GM12878 (cell line): ENCODE measurements at regions not wholly inside any gene's neighbourhood (a gene's known extent, or its start where the extent isn't known, plus 50 kb on each side); places are given as distances from the start of the nearest gene placed in this dataset.

Experiments used
- ATAC-seq: fragments of 200-7000 bp; cut with Tn5 transposase; 3 replicates; pipeline ENCODE4 v1.9.1; 2020; ENCODE audit warnings: mild to moderate bottlenecking, moderate library complexity
- BruUV-seq: library from RNA; stranded (reverse); fragments of 400-500 nt; replicated peaks from 2 replicates; lab custom pipeline; 2021; lab: Mats Ljungman, UMichigan
- CTCF ChIA-PET: fragments of 300-600 bp; sonication (Branson Sonifier 250); formaldehyde crosslinking; extraction: SDS; loops from one replicate; lab custom pipeline; 2021; ENCODE audit warnings: inconsistent platforms; lab: Yijun Ruan, JAX
- POLR2A ChIA-PET: fragments of 350-600 bp; formaldehyde crosslinking; extraction: SDS; loops from one replicate; lab custom pipeline; 2021; ENCODE audit warnings: inconsistent platforms; lab: Charles Lee
- RAD21 ChIA-PET: fragments of 300-600 bp; sonication (Branson Sonifier 250); formaldehyde crosslinking; loops from one replicate; lab custom pipeline; 2023; ENCODE audit warnings: antibody characterized with exemption; ENCODE audit not compliant: unreplicated experiment; lab: Charles Lee
- SMC1A ChIA-PET: fragments of 300-600 bp; sonication (Branson Sonifier 250); formaldehyde crosslinking; loops from one replicate; lab custom pipeline; 2023; ENCODE audit not compliant: unreplicated experiment, uncharacterized antibody; lab: Charles Lee
- DNase-seq: peaks from one replicate; pipeline ENCODE4 v3.0.0-alpha.2; 2011; ENCODE audit warnings: low read depth, low spot score
- FAIRE-seq: peaks from 3 replicates; lab custom pipeline; 2011; peaks lifted over from hg19 to GRCh38; lab: Jason Lieb, UNC
- H2AFZ ChIP-seq: 2 replicates; pipeline ENCODE4 v1.6.0; 2011; ENCODE audit warnings: low read depth, low read length, control low read depth; ENCODE audit not compliant: control insufficient read depth
- H3K27ac ChIP-seq: 2 replicates; pipeline ENCODE4 v1.5.1; 2011; ENCODE audit warnings: control low read depth; ENCODE audit not compliant: control insufficient read depth, insufficient read depth
- H3K27me3 ChIP-seq, 2 experiments: replicated peaks in 1 of 2; 2 replicates each; pipeline versions ENCODE4 v1.6.0 to v1.6.1; 2011; ENCODE audit warnings: low read length in 1 of 2; ENCODE audit not compliant: control insufficient read depth in 2 of 2, insufficient read depth in 2 of 2
- H3K36me3 ChIP-seq, 2 experiments: 2 replicates each; pipeline ENCODE4 v1.5.1; 2011; ENCODE audit warnings: low read length in 1 of 2; ENCODE audit not compliant: control insufficient read depth in 2 of 2, insufficient read depth in 2 of 2
- H3K4me1 ChIP-seq: 2 replicates; pipeline ENCODE4 v1.6.1; 2011; ENCODE audit warnings: mild to moderate bottlenecking, low read length, moderate library complexity, mixed read lengths; ENCODE audit not compliant: control insufficient read depth, insufficient read depth
- H3K4me2 ChIP-seq: 2 replicates; pipeline ENCODE4 v1.6.0; 2011; ENCODE audit warnings: control low read depth; ENCODE audit not compliant: control insufficient read depth, insufficient read depth
- H3K4me3 ChIP-seq: fragments of 200-600 bp; sonication (generic); 2 replicates; pipeline ENCODE4 v1.5.1; 2016
- H3K79me2 ChIP-seq: 2 replicates; pipeline ENCODE4 v1.6.0; 2011; ENCODE audit warnings: low read length; ENCODE audit not compliant: control insufficient read depth, insufficient read depth
- H3K9ac ChIP-seq: 2 replicates; pipeline ENCODE4 v1.8.0; 2011; ENCODE audit warnings: low read length, control low read depth, mixed read lengths; ENCODE audit not compliant: control insufficient read depth, insufficient read depth
- H3K9me3 ChIP-seq: replicated peaks from 3 replicates; pipeline ENCODE4 v1.5.1; 2011; ENCODE audit warnings: mild to moderate bottlenecking, low read length; ENCODE audit not compliant: control insufficient read depth, insufficient read depth
- H4K20me1 ChIP-seq: 2 replicates; pipeline ENCODE4 v1.6.0; 2011; ENCODE audit not compliant: control insufficient read depth, insufficient read depth
- BHLHE40 ChIP-seq, 2 experiments: fragments of 450-650 bp in 1 of 2; IDR thresholded peaks; 2 replicates each; pipeline ENCODE4 v1.6.1; 2011 to 2017; ENCODE audit warnings: low read depth in 2 of 2, borderline replicate concordance in 1 of 2, improper control_type of control experiment in 1 of 2, low read length in 1 of 2, mild to moderate bottlenecking in 1 of 2
- CBFB ChIP-seq: IDR thresholded peaks from 2 replicates; pipeline ENCODE4 v1.6.1; 2016; ENCODE audit warnings: antibody characterized with exemption, low read depth
- CBX3 ChIP-seq: fragments of 200-600 bp; sonication (generic); IDR thresholded peaks from 2 replicates; pipeline ENCODE4 v1.6.1; 2016; ENCODE audit warnings: low read depth, borderline replicate concordance
- CEBPB ChIP-seq, 2 experiments: fragments of 150-350 bp in 1 of 2; IDR thresholded peaks; 2 replicates each; pipeline ENCODE4 v1.6.1; 2012 to 2014; ENCODE audit warnings: low read depth in 2 of 2, low read length in 2 of 2, borderline replicate concordance in 1 of 2, inconsistent platforms in 1 of 2
- CHD1 ChIP-seq: IDR thresholded peaks from 2 replicates; pipeline ENCODE4 v1.6.1; 2012; ENCODE audit warnings: low read depth, low read length, improper control_type of control experiment
- CHD4 ChIP-seq: fragments of 200-600 bp; sonication (generic); IDR thresholded peaks from 2 replicates; pipeline ENCODE4 v1.6.1; 2016; ENCODE audit warnings: mild to moderate bottlenecking
- EP300 ChIP-seq, 2 experiments: fragments of 150-350 bp in 1 of 2; IDR thresholded peaks; 2 replicates each; pipeline ENCODE4 v1.6.1; 2011 to 2012; ENCODE audit warnings: low read depth in 2 of 2, low read length in 2 of 2, borderline replicate concordance in 1 of 2, improper control_type of control experiment in 1 of 2, inconsistent platforms in 1 of 2; ENCODE audit not compliant: control insufficient read depth in 1 of 2
- IRF4 ChIP-seq: IDR thresholded peaks from 2 replicates; pipeline ENCODE4 v1.6.1; 2011; ENCODE audit warnings: low read depth, low read length
- MXI1 ChIP-seq: fragments of 150-350 bp; IDR thresholded peaks from 2 replicates; pipeline ENCODE4 v1.6.1; 2011; ENCODE audit warnings: low read depth, mild to moderate bottlenecking, inconsistent platforms, low read length, improper control_type of control experiment
- NR2C1 ChIP-seq: fragments of 450-650 bp; IDR thresholded peaks from 2 replicates; pipeline ENCODE4 v1.6.1; 2017; ENCODE audit warnings: antibody characterized with exemption, mild to moderate bottlenecking, moderate library complexity
- NR2F1 ChIP-seq: fragments of 450-650 bp; conservative IDR thresholded peaks from 2 replicates; pipeline ENCODE4 v1.6.1; 2017; ENCODE audit warnings: mild to moderate bottlenecking
- POLR2A ChIP-seq: IDR thresholded peaks from 2 replicates; pipeline ENCODE4 v1.6.1; 2011; ENCODE audit warnings: low read depth, mild to moderate bottlenecking, low read length
- RB1 ChIP-seq: fragments of 450-650 bp; formaldehyde crosslinking; IDR thresholded peaks from 2 replicates; pipeline ENCODE4 v1.6.1; 2017; ENCODE audit warnings: mild to moderate bottlenecking, borderline replicate concordance
- SUPT20H ChIP-seq: IDR thresholded peaks from 2 replicates; pipeline ENCODE4 v1.6.1; 2011; ENCODE audit warnings: low read depth, mild to moderate bottlenecking, low read length, moderate library complexity, borderline replicate concordance; ENCODE audit not compliant: control insufficient read depth
- TCF12 ChIP-seq: IDR thresholded peaks from 2 replicates; pipeline ENCODE4 v1.6.1; 2011; ENCODE audit warnings: low read depth, mild to moderate bottlenecking, low read length
- ZNF207 ChIP-seq: fragments of 450-650 bp; IDR thresholded peaks from 2 replicates; pipeline ENCODE4 v1.6.1; 2014; ENCODE audit warnings: antibody characterized with exemption, mild to moderate bottlenecking, borderline replicate concordance
- ZNF274 ChIP-seq: IDR thresholded peaks from one replicate; pipeline ENCODE4 v1.8.0; 2011; ENCODE audit not compliant: insufficient read length, insufficient read depth
- WGBS: methylation state at CpG from one replicate; pipeline ENCODE4 v1.1.6; 2016; ENCODE audit warnings: low lambda C conversion rate; ENCODE audit not compliant: insufficient replicate concordance, insufficient coverage; ENCODE audit errors: missing lambda C conversion rate; 5-methylcytosine and 5-hydroxymethylcytosine counted together
- in situ Hi-C: fragments of 300-500 bp; cut with MboI; formaldehyde crosslinking; loops from 9 replicates; pipeline ENCODE4 v1.14.3; 2018; ENCODE audit warnings: mixed read lengths
- intact Hi-C: fragments of 100-400 bp; cut with micrococcal nuclease; formaldehyde crosslinking; loops from one replicate; pipeline ENCODE4 v1.14.2; 2022; ENCODE audit not compliant: unreplicated experiment
- TF ChIP-seq, protein P1 (sequence below): IDR thresholded peaks from 2 replicates; pipeline ENCODE4 v1.6.1; 2011; ENCODE audit warnings: low read depth, mild to moderate bottlenecking, low read length, moderate library complexity, borderline replicate concordance; ENCODE audit errors: extremely low read depth
- TF ChIP-seq, protein P2 (sequence below): fragments of 450-650 bp; IDR thresholded peaks from 2 replicates; pipeline ENCODE4 v1.6.1; 2018; ENCODE audit warnings: mild to moderate bottlenecking, low read depth, moderate library complexity; ENCODE audit not compliant: partially characterized antibody
- TF ChIP-seq, protein P3 (sequence below): fragments of 450-650 bp; IDR thresholded peaks from 2 replicates; pipeline ENCODE4 v1.6.1; 2018; ENCODE audit warnings: borderline replicate concordance, mild to moderate bottlenecking; ENCODE audit not compliant: partially characterized antibody

DNA sequence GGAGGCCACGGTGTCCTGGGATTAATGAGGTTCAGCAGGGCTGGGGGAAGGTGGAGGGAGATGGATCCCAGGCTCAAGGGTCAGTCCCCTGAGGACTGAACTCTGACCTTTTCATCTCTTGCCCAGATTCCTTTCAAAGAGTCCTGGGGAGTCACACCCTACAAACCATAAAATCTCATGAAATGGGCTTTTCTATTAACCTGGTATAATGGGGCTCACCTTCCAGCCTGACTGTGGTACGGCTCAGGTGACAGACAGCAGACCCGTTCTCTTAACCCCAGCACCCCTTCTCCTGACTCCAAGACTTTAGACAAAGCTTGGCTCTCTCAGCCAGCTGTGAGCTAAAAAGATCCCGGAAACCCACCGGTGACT lies 268.2 kb downstream of the ADGRD1 start:
- Histone ChIP-seq H3K4me1 (peaks cover 34% of the 10 kb centered on the region), H3K9ac (no peak overlapping the region), H2AFZ (peak overlapping the region; percentile 36), H3K79me2 (no peaks in the 10 kb centered on the region; the same call in 1 of the 2 replicates), H3K36me3 (no peaks in the 10 kb centered on the region), H3K27ac (0 out of 2 replicates have a peak overlapping the region, but pooled peaks have one; percentile 22), H3K27me3 (no peaks in the 10 kb centered on the region), H3K4me2 (peak overlapping the region; percentile 83), H3K4me3 (peak overlapping the region; percentile 50), H3K9me3 (no peaks in the 10 kb centered on the region), H4K20me1 (no peaks in the 10 kb centered on the region)
- ATAC-seq (no peak), DNase-seq (no peak), FAIRE-seq (no peak)
- SMC1A ChIA-PET = interaction anchor here (1.0 kb wide), 1 partner anchor 17 kb away, joined by 5 read pairs; no protein-coding TSS in a partner anchor
- CTCF ChIA-PET = interaction anchor here (0.8 kb wide), 1 partner anchor 16 kb away, joined by 4 read pairs; no protein-coding TSS in a partner anchor
- RAD21 ChIA-PET = no interaction called here
- 0% methylated on average over 4 of the region's 5 CpGs for WGBS
- POLR2A ChIA-PET = no interaction called here
- no TSS peak for BruUV-seq
- intact Hi-C loops = no loop called here
- TF ChIP-seq BHLHE40 (IDR thresholded peaks at IDR 0.05; ENCODE audit: borderline replicate concordance in 1 of 2, low read depth in 2 of 2, low read length in 1 of 2) (peak; percentile 16 to 69; a peak in 2 of 4 replicates), EP300 (IDR thresholded peaks at IDR 0.05; ENCODE audit: borderline replicate concordance in 1 of 2, control insufficient read depth in 1 of 2, low read depth in 2 of 2, low read length in 2 of 2) (no peak), NR2C1 (0 out of 2 replicates have a peak, but pooled peaks have one; percentile 19), SUPT20H (no peak), RB1 (no peak), CBX3 (no peak), TCF12 (no peak), CHD1 (no peak), CBFB (no peak), NR2F1 (peak; percentile 53), MXI1 (no peak), IRF4 (no peak), CEBPB (IDR thresholded peaks at IDR 0.05; ENCODE audit: borderline replicate concordance in 1 of 2, low read depth in 2 of 2, low read length in 2 of 2) (no peak), ZNF274 (no peak), ZNF207 (no peak), CHD4 (no peak), POLR2A (no peak)
- TF ChIP-seq, protein P1, sequence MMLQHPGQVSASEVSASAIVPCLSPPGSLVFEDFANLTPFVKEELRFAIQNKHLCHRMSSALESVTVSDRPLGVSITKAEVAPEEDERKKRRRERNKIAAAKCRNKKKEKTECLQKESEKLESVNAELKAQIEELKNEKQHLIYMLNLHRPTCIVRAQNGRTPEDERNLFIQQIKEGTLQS = no peak
- TF ChIP-seq, protein P2, sequence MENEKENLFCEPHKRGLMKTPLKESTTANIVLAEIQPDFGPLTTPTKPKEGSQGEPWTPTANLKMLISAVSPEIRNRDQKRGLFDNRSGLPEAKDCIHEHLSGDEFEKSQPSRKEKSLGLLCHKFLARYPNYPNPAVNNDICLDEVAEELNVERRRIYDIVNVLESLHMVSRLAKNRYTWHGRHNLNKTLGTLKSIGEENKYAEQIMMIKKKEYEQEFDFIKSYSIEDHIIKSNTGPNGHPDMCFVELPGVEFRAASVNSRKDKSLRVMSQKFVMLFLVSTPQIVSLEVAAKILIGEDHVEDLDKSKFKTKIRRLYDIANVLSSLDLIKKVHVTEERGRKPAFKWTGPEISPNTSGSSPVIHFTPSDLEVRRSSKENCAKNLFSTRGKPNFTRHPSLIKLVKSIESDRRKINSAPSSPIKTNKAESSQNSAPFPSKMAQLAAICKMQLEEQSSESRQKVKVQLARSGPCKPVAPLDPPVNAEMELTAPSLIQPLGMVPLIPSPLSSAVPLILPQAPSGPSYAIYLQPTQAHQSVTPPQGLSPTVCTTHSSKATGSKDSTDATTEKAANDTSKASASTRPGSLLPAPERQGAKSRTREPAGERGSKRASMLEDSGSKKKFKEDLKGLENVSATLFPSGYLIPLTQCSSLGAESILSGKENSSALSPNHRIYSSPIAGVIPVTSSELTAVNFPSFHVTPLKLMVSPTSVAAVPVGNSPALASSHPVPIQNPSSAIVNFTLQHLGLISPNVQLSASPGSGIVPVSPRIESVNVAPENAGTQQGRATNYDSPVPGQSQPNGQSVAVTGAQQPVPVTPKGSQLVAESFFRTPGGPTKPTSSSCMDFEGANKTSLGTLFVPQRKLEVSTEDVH = no peak
- TF ChIP-seq, protein P3, sequence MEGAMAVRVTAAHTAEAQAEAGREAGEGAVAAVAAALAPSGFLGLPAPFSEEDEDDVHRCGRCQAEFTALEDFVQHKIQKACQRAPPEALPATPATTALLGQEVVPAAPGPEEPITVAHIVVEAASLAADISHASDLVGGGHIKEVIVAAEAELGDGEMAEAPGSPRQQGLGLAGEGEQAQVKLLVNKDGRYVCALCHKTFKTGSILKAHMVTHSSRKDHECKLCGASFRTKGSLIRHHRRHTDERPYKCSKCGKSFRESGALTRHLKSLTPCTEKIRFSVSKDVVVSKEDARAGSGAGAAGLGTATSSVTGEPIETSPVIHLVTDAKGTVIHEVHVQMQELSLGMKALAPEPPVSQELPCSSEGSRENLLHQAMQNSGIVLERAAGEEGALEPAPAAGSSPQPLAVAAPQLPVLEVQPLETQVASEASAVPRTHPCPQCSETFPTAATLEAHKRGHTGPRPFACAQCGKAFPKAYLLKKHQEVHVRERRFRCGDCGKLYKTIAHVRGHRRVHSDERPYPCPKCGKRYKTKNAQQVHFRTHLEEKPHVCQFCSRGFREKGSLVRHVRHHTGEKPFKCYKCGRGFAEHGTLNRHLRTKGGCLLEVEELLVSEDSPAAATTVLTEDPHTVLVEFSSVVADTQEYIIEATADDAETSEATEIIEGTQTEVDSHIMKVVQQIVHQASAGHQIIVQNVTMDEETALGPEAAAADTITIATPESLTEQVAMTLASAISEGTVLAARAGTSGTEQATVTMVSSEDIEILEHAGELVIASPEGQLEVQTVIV = no peak
- in situ Hi-C loops = no loop called here
